ENCODE measurements at regions not wholly inside any gene's neighbourhood (a gene's known extent, or its start where the extent isn't known, plus 50 kb on each side); places are given as distances from the start of the nearest gene placed in this dataset.

- Mint-ChIP-seq H3K27ac (ENCODE audit: unreplicated experiment) (no peak overlapping the region), H3K27me3 (ENCODE audit: low read depth) (no peaks in the 10 kb centered on the region), H3K9me3 (ENCODE audit: low read depth) (peaks cover 18% of the 10 kb centered on the region), H3K4me1 (ENCODE audit: low read depth) (peaks cover 37% of the 10 kb centered on the region), H3K36me3 (ENCODE audit: low read depth) (peaks cover 5% of the 10 kb centered on the region), H3K4me3 (ENCODE audit: unreplicated experiment) (no peak overlapping the region)
- no peak for TF ChIP-seq CTCF (IDR thresholded peaks at IDR 0.05)
- DNase-seq (ENCODE audit: low spot score), result no peak
Measured at GRCh38 chr5:133876266-133876665, 92.2 kb downstream of the C5orf15 start.

- no peak overlapping the region for H3K4me3 Mint-ChIP-seq (ENCODE audit: unreplicated experiment)
- DNase-seq (ENCODE audit: low spot score), result no peak
- peaks cover 5% of the 10 kb centered on the region for H3K36me3 Mint-ChIP-seq (ENCODE audit: low read depth)
- H3K27me3 Mint-ChIP-seq (ENCODE audit: low read depth), result no peaks in the 10 kb centered on the region
- no peak overlapping the region for H3K27ac Mint-ChIP-seq (ENCODE audit: unreplicated experiment)
- peaks cover 18% of the 10 kb centered on the region for H3K9me3 Mint-ChIP-seq (ENCODE audit: low read depth)
- H3K4me1 Mint-ChIP-seq (ENCODE audit: low read depth), result peaks cover 46% of the 10 kb centered on the region
- no peak for TF ChIP-seq CTCF (IDR thresholded peaks at IDR 0.05)
Measured at GRCh38 chr5:133875179-133875578, 93.2 kb downstream of the C5orf15 start.

- Mint-ChIP-seq H3K9me3 (ENCODE audit: low read depth) (peaks cover 18% of the 10 kb centered on the region), H3K4me1 (ENCODE audit: low read depth) (peaks cover 55% of the 10 kb centered on the region), H3K4me3 (ENCODE audit: unreplicated experiment) (no peak overlapping the region), H3K27ac (ENCODE audit: unreplicated experiment) (peak overlapping the region; percentile 10), H3K36me3 (ENCODE audit: low read depth) (peaks cover 5% of the 10 kb centered on the region), H3K27me3 (ENCODE audit: low read depth) (no peaks in the 10 kb centered on the region)
- no peak for TF ChIP-seq CTCF (IDR thresholded peaks at IDR 0.05)
- DNase-seq (ENCODE audit: low spot score), result no peak
Measured at GRCh38 chr5:133873449-133873848, 95.0 kb downstream of the C5orf15 start.

GRCh38 chr5:133870661-133871060 is 97.8 kb downstream of the C5orf15 start:
- Mint-ChIP-seq H3K27me3 (ENCODE audit: low read depth) (no peaks in the 10 kb centered on the region), H3K27ac (ENCODE audit: unreplicated experiment) (no peak overlapping the region), H3K9me3 (ENCODE audit: low read depth) (peaks cover 14% of the 10 kb centered on the region), H3K4me3 (ENCODE audit: unreplicated experiment) (no peak overlapping the region), H3K36me3 (ENCODE audit: low read depth) (peaks cover 5% of the 10 kb centered on the region), H3K4me1 (ENCODE audit: low read depth) (peaks cover 48% of the 10 kb centered on the region)
- TF ChIP-seq CTCF (IDR thresholded peaks at IDR 0.05), result no peak
- no peak for DNase-seq (ENCODE audit: low spot score)

- no peak for DNase-seq (ENCODE audit: low spot score)
Measured at GRCh38 chr5:133869519-133870335, 98.7 kb downstream of the C5orf15 start.

More at GRCh38 chr5:133869519-133870335, 98.7 kb downstream of the C5orf15 start:
- Mint-ChIP-seq H3K27ac (ENCODE audit: unreplicated experiment) (no peak overlapping the region), H3K4me1 (ENCODE audit: low read depth) (peaks cover 48% of the 10 kb centered on the region), H3K36me3 (ENCODE audit: low read depth) (peaks cover 2% of the 10 kb centered on the region), H3K9me3 (ENCODE audit: low read depth) (peaks cover 5% of the 10 kb centered on the region), H3K4me3 (ENCODE audit: unreplicated experiment) (no peak overlapping the region), H3K27me3 (ENCODE audit: low read depth) (peaks cover 1% of the 10 kb centered on the region)
- TF ChIP-seq CTCF (IDR thresholded peaks at IDR 0.05), result peak; percentile 48

Measured in chondrocyte (in vitro differentiated cells).